ENCODE measurements at regions not wholly inside any gene's neighbourhood (a gene's known extent, or its start where the extent isn't known, plus 50 kb on each side); places are given as distances from the start of the nearest gene placed in this dataset.

DNA sequence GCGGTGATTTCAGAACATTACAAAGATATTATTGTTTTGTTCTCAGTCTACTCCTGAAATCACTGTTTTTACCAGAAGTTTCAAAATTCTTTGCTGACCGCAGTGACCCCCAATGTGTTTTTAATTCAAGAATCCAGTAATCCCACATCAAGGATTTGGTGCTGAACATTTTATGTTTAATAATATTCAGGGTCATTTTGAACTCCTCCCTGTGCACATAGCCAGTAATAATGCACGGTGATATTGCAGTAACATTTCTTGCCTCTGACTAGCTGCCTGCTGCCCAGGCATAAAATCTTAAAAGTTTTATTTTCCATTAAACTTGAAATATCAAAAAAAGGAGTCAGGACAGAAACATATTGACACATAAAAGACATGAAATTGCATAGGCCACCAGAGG, 443.4 kb upstream of the NCAM2 start:
- no peak for DNase-seq

DNA sequence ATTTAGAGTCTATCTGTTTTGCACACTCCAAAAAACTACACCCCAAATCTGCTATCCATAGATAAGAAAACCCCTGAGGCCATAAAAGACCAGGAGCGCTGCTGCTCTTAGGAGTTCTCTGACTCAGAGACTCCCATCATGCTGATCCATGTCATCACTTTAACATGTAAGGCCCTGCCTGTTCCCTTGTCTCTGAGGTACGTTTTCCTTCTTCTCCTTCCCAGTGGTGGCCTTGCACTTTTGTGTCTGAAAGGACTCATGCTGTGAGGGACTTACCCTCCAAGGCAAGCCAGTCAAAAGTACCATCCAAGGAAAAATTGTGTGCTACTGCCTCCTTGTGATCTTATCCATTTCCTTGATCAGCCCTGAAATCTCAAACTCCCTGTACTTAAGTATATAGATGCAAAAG, 427.4 kb upstream of the NCAM2 start:
- DNase-seq: no peak

DNA sequence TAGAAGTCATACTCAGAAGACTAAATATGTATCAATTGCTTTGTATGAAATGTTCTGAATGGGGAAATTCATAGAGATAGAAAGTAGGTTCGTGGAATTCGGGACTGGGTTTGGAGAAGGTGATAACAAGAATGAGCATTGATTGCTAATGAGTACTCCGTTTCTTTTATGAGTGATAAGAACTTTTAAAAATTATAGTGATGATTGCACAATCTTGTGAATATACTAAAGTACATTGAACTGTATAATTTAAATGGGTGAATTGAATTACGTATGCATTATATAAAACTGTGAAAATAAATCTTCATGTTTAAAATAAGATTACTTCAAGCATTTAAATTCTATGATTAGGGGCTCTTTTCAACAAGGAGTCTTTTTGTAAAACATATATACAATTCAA, 425.6 kb upstream of the NCAM2 start:
- DNase-seq: no peak

DNA sequence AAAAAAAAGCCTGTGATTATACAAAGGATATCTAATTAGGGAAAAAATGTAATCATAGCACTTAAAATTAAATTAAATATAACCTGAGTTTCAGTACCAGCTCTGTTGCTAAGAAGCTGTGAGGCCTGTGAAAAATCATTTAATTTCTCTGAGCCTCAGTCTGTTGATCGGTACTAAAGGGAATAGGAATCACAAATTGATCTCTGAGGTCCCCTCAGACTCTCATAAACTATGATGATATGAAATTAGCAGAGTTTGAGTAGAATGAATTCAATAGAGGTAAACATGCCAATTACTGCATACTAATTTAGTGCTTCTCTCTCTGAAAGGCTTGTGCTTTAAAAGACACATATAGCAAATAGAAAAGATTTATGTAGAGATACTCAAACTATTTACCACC, 416.8 kb upstream of the NCAM2 start:
- no peak for DNase-seq

DNA sequence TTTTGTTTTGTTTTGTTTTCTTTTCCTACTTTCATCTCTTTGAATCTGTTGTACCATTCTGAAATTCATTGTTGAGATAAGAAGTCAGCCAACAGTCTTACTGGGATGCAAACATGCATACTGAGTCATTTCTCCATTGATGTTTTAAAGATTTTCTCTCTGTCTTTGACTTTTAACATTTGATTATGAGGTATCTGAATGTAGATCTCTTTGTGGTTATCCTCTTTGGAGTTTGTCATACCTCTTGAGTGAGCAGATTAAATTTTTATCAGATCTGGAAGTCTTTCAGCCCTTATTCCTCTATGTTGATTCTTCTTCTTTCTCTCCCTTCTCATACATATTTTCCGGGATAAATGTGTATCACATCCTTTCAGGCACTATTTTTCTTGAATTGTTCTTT, 406.9 kb upstream of the NCAM2 start:
- no peak for DNase-seq

DNA sequence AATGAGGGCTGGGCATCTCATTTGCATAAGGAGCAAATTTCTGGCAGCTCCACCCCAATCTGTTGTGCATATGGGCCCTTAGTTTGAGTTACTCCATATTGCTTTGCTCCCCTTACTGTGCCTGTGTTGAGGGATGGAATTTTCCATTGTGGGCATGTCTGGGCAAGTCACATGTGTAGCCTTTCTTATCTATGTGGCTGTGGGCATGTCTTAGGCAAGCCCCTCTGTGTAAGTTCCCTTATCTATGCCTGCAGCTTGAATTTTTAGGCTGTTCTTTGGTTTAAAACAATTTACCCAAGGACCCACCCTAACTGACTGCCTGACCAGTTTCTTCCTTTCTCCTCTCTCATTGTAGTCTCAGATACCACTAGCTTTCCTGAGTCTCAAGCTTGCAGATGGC, 405.7 kb upstream of the NCAM2 start:
- DNase-seq: no peak

DNA sequence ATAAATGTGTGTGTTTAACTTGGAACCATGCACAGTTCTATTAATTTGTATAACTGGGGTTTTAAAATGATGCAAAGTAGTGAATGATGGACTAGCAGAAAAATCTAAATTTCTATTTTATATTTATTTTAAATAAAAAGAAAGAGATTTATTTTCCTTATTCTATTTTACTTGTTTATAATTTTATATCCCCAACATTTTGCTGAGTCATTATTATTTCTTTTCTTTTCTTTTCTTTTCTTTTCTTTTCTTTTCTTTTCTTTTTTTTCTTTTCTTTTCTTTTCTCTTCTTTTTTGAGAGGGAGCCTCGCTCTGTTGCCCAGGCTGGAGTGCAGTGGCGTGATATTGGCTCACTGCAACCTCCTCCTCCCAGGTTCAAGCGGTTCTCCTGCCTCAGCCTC, 395.0 kb upstream of the NCAM2 start:
- DNase-seq: no peak

DNA sequence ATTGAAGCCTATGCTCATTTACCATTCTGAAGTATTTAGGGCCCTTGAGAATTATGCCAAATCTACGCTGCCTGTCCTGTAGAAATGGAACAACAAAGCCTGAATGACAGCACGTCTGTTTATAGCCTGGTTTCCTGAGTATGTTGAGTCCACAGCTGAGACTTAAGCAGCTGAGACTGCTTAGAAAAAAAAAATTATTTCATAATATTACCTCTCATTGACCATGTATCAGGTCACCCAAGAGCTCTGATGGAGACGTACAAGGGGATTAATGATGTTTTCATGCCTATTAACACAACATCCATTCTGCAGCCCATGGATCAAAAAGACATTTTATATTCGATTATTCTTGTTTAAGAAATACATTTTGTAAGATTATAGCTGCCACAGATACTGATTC, 387.2 kb upstream of the NCAM2 start:
- no peak for DNase-seq

DNA sequence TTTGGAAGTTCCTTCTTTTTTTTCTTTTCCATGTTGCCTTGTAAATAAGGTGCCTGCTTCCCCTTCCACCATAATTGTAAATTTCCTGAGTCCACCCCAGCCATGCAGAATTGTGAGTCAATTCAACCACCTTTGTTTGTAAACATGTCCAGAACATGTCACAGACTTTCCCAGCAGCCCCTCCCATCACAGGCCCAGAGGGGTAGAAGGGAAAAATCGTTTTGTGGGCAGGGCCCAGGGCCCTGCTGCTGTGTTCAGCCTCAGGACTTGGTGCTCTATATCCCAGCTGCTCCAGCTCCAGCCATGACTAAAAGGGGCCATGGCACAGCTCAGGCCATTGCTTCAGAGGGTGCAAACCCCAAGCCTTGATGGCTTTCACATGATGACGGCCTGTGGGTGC, 384.6 kb upstream of the NCAM2 start:
- DNase-seq: no peak

DNA sequence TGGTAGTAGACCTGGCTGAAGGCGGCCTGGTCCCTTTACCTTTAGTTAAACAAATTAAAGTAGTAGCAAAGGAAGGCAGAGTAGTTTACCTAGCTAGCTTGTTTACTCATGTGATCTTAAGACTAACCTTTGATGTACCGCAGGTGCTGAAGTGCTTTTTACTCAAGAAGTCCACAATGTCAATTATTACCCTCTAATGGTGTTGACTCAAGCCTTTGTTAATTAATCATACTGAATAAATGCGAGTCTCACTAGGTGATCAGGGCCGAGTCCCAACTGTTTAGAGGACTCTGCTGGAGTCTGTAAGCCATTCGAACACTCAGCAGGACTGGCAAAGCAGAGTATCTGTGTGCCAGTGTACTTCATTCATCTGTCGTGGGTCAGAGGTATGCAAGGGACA, 381.1 kb upstream of the NCAM2 start:
- no peak for DNase-seq

DNA sequence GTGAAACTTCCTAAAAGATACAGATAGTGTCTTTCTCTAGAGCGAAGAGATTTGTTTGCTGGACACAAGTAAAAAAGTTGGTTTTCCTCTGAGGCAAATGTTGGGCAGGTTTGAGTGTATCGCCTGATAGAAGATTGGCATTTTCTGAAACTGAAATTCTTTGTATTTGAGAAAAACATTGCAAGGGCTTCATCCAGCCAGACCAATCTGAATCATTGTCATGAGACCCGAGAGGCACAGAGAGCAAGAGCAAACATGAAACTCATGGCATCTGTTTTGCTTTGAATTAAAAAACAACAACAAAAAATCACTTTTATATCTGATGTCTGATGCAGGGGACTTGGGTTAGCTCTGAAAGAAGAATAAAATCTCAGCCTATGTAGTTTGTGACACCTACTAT, 379.3 kb upstream of the NCAM2 start:
- DNase-seq: no peak

DNA sequence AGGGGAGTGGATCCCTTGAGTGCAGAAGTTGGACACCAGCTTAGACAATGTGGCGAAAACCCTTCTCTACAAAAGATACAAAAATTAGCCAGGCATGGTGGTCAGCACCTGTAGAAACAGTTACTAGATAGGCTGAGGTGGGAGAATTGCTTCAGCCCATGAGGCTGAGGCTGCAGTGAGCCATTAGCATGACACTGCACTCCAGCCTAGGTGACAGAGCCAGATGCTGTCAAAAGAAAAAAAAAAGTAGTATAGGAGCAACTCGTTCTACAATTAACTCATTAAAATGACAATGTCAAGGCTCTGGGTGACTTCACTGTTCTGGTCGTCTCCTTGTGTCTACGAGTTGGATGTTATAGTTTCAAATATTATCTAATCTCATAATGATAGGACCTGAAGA, 370.6 kb upstream of the NCAM2 start:
- DNase-seq: no peak

DNA sequence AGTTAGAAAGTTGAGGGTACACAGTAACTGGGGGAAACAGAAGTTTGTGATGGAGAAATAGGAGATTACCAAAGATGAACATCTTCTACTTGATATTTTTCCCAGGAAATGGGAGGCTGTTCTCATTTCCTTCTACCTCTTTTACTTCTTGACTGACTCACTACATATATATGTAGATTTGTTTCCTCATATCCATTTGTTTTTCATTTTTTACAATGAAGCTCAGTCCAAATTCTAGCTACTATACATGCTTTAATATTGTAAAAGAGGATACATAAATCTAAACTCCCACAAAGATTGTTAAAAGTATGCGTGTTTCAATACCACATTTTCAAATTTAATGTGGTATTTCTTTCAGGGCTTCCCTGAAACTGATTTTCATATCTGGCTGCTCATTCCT, 366.6 kb upstream of the NCAM2 start:
- DNase-seq: no peak

DNA sequence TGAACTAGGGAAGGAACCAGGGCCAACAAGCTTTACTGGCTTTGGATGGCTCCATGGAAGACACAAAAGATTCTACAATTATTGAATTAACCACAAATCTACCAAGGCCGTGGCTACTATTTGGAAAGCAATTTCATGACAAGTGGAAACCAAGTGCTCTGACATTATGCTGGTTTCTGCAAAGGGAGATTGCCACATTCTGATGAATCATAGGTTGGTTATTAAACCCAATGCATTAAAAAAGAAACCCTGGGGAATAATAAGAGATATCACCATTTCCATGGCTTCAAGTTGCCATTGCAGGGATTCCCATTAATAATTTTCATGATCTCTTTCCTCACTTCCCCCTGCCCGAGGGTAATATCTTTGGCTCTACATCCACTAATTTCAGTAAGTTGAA, 359.2 kb upstream of the NCAM2 start:
- no peak for DNase-seq

DNA sequence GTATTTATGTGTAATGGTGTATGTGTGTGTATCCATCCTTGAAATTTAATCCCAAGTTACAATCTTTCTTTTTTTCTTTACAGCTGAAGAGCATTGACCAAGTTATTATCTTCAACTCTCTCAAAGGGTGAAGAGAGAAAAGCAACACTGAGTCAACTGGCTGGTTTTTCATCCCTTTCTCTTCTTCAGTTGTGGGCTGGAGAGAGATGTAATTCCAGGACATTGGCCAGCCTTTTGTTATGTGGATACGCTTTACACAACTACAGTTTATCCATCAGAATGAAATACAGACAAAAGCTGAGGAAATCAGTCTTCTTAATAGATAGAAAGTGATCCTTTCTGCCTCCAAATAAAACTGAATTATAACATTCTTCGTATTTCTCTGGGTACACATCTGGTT, 357.0 kb upstream of the NCAM2 start:
- no peak for DNase-seq

DNA sequence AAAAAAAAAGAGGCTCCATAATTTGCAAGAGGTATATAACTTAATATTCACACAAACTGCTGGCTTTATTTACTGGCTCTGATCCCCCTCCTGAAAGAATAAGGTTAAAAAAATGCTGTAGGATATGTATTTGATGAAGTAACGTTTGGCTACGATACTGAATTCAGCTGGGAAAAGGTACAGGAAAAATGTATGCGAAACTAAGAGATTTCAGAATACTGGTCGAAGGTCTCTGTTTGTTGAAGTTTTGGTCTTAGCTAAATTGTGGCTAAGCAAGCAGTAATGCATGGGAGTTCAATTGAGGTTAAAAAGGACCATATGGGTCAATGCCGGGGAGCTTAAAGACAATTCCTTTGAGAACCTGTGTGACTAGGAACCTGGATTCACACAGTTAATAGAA, 355.5 kb upstream of the NCAM2 start:
- DNase-seq: no peak

DNA sequence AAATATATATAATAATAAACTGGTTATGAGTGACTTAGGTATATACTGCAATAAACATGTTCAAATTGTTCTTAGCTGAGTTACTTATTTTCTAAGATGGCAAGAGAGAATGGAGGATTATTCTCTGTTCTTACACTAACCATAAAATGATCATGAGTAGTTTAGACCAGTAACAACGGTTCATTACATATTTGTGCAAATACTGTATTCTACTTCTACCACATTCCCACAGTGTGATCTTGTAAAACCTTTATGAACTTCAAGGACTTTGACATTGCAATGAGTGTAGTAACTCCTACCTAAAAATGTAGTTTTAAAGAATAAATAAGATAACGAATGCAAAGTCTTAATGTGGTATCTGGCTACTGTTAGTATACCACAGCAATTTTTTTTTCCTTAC, 353.7 kb upstream of the NCAM2 start:
- no peak for DNase-seq

DNA sequence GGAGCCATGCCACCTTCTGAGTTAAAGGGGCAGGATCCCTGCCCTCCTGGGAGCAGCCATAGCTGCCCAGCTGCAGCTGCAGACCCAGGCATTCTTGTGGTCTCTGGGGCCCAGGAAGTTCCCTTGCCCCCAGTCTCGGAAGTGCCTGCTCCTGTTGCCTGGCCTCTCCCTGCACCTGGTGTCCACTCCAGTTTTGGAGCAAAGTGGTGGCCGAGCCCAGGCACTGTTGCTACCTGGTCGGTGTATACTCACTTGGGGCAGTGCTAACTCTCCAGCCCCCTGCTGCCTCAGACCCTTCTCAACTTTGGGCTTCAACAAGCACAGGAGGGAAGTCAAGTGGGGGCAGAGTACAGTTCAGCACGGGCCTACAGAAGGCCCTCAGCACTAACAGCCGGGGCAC, 352.9 kb upstream of the NCAM2 start:
- DNase-seq: no peak

DNA sequence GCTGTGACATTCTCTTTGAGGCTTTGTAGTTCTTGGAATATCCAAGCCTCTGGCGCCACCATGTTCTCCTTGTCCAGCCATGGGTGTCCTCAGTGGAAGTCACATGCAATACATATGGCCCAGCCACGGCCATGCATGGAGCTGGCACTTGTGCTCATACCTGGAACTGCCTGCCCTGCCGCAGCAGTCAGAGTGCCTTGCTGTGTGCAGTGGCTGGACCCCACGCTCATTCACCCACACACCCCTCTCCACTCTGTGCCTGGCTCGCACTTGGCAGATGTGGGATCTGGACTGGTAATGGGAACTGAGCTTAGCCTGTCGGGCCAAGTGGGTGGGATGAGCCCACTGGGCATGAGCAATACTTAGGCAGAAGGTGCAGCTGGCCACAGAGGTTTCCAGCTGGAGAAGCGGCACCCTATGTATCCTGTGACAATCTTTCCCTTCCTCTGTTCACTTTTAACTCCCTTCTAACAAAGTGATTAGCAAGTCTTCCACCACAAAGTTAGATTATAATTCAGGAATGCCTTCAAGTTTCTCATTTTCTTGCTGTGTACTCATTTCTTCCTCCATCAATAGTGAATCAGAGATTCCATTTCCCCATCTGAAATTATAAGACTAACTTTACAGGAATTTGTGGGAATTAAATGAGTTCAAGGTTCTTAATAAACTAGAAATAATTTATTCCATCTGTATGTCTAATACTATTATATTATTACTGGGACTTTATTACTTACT, 351.6 kb upstream of the NCAM2 start:
- DNase-seq: no peak

DNA sequence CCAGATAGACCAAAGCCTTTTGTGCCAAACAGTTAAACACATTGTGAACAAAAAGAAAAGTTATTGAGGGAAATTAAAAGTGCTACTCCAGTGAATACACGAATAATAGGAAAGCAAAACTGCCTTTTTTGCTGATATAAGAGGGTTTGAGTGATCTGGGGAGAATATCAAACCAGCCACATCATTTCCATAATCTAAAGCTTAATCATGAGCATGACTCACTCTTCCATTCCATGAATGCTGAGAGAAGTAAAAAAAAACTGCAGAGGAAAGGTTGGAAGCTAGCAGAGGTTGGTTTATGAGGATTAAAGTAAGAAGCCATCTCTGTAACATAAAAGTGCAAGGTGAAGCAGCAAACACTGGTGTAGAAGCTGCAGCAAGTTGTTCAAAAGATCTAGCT, 350.6 kb upstream of the NCAM2 start:
- DNase-seq: no peak

DNA sequence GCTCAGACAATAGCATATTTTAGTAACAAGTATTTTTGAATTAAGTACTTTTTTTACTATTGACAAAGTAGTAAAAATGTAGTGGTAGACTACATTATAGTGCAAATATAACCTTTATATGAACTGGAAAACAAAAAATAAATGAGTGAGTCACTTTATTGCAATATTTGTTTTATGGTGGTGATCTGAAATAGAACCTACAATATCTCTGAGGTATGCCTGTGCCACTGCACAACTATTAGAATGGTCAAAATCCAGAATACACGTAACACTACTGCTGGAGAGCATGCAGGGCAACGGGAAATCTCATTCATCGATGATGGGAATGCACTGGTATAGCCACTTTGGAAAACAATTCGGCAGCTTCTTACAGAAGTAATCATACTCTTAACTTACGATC, 349.0 kb upstream of the NCAM2 start:
- no peak for DNase-seq

DNA sequence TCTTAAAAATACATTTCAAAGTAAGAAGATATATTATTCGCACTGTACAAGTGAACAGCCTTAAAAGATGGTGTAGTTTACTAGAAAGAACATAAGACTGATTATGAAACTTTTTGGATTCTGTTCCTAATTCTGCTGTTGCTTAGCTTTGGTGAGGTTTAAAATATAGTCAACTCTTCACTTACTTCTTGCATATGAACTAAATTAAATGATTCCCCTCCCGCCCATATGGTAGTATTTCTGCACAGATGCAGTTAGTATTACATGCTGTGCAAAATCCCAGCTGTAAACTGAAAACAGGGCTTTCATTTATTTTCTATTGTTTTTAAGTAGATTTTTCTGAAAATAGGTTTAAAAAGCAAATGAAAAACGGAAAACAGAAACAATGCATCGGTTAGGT, 345.4 kb upstream of the NCAM2 start:
- peak; percentile 75 for DNase-seq

DNA sequence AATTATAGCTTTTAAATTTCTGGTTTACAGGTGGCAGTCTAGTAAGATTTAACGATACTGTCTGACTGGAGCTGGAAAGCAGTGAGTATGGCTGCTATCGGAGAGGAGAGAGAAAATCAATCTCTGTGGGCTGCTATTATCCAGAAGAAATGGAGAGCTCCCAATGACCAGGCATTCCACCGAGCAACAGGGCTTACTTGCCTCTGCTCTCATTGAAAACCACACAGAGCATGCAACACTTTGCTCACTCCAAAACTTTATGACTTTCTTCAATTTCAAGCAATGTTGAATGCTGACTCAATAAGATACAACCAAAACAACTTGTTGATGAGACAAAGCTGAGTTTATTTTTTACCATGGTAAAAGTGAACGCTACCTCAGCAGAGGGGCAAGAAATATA, 337.0 kb upstream of the NCAM2 start:
- no peak for DNase-seq

DNA sequence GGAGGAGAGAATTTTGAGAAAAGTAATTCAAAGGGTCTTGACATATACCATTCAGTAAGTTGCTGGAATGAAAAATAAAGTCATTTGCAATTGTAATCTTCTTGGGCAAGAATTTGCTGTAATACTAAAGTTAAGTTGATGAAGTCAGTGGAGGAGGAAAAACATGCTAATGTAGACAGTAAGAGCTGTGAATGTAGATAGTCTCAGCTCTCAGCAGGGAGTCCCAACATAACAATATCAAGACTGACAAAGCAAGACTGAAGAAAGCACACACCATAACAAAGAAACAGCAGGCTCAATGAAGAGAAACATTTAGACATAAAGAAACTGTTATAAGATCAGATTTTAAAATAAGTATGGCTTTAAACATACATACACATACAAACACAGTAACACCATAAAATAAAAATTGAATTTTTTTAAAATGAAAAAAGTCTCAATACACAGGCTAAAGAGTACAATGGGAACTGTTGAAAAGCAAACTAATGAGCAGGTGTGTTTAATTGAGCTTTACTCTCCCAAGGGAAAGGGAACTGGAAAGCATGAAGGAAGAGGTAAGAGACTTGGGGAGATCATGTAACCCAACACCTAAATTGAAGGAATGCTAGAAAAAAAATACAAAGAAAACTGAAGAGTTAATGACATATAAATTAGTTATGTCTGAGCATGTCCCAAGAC, 336.3 kb upstream of the NCAM2 start:
- DNase-seq: no peak

DNA sequence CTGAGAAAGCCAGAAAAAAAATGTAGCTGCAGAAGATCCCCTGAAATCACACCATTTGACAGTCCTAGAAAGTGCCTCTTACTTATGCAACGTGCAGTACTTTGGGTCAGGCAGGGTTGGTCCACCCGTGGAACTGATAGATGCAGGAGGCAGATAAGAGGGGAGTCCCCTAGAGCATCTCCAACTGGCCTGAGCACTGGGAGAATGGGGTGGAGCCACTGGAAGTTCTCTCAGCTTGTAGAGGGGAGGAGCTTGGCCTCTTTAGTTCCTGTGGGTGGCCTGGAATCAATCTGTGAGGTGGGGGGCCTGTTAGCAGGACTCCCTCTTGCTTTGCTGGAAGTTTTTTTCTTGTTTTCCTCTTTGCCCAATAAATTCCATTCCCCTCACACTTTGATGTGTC, 335.7 kb upstream of the NCAM2 start:
- no peak for DNase-seq
